Adrenal gland (tissue), 5 donors: ENCODE measurements at regions not wholly inside any gene's neighbourhood (a gene's known extent, or its start where the extent isn't known, plus 50 kb on each side); places are given as distances from the start of the nearest gene placed in this dataset.

Experiments used
- CTCF ChIP-seq, 6 experiments: fragments of 450-650 bp in 4 of 6; fragments of 200-600 bp in 2 of 6; sonication (generic) in 1 of 6; IDR thresholded peaks; 1 replicate in 5 of 6; 2 replicates in 1 of 6; pipeline versions ENCODE4 v1.5.1 to v1.8.0; 2016 to 2021; ENCODE audit warnings: antibody characterized with exemption in 6 of 6, mild to moderate bottlenecking in 2 of 6, moderate library complexity in 1 of 6
- POLR2A ChIP-seq, 2 donors: fragments of 450-650 bp; IDR thresholded peaks; one replicate each; pipeline ENCODE4 v1.6.1; 2017; ENCODE audit warnings: antibody characterized with exemption in 2 of 2, mild to moderate bottlenecking in 2 of 2, moderate library complexity in 1 of 2
- donor health status: DM: no; HTN: no; CAD: no.

DNA sequence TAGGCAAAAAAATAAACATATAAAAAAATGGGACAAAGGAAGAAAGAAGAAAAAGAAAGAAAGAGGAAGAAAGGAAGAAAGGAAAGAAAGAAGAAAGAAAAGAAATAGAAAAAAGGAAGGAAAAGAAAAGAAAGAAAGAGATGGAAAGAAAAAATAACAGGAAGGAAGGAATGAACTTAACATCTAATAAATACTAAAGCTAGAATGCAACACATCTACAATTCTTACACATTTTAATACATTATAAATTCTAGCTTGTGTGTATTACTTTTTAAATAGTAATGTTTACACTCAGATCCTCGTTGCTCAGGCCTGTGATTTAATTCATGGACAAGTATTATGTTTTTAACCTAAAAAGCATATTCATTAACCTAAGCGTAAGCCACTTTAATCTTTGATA is 703.0 kb upstream of the KIF2B start:
- no peak for TF ChIP-seq CTCF (IDR thresholded peaks at IDR 0.05)
- TF ChIP-seq POLR2A (IDR thresholded peaks at IDR 0.05): no peak
